GM11168 (cell line): ENCODE measurements at regions not wholly inside any gene's neighbourhood (a gene's known extent, or its start where the extent isn't known, plus 50 kb on each side); places are given as distances from the start of the nearest gene placed in this dataset.

Experiments used
- in situ Hi-C: fragments of 300-500 bp; cut with MboI; formaldehyde crosslinking; loops from one replicate; pipeline ENCODE4 v1.12.0; 2022; ENCODE audit warnings: low sequenced_read_pairs; ENCODE audit not compliant: unreplicated experiment

DNA sequence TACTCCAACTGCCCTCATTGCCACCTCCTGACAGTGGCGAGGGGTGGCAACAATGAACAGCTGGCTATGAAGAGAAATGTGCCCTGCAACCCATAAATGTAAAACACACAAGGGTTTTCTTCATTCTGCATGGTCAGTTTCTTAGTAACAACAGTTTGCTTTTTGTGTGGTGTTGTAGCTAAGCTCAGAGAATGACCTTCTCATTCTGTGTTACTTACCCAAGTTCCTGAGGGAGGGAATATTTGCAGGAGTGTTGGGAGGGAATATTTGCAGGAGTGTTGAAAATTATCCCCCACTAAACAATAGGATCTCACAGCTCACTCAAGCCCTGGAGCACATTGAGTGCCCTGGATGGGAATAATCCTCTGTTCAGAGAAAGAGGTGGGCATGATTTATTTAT is 456.4 kb upstream of the CDH4 start:
- in situ Hi-C loops: no loop called here

DNA sequence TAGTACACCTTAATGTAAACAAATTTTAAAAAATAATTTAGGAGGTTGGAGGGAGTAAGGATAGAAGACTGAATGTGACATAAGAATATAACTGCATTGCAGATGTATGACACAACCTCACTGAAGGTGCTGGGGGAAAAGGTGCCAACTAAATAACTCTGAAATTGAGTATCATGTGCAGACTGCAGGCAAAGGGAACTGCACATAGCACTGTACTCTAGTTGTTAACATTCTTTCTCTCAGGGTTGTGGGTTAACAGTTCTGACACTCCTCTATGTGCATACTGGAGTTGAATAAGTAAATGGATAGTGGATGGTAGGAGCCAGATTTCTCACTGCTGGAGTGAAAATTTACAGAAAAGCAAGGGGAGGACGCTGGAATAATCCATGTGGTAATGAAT is 451.9 kb upstream of the CDH4 start:
- in situ Hi-C loops: no loop called here

DNA sequence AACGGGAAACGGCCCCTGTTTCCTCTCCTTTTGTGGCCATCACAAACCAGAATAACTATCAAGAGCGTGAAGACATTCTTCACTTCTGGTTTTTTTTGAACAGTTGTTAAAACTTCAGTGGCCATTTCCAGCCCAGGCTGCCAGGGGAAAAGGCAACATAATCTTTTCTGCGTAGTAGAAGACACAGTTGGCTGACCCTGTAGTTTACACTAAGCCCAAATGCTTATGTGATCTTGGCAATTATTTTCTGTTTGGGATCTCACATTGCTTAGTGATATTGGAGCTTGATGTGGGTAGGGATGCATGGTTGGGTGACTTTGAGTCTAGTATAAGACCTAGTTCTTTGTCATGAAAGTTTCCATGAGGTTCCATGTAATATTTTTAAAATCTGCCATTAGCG is 449.4 kb upstream of the CDH4 start:
- in situ Hi-C loops: no loop called here

DNA sequence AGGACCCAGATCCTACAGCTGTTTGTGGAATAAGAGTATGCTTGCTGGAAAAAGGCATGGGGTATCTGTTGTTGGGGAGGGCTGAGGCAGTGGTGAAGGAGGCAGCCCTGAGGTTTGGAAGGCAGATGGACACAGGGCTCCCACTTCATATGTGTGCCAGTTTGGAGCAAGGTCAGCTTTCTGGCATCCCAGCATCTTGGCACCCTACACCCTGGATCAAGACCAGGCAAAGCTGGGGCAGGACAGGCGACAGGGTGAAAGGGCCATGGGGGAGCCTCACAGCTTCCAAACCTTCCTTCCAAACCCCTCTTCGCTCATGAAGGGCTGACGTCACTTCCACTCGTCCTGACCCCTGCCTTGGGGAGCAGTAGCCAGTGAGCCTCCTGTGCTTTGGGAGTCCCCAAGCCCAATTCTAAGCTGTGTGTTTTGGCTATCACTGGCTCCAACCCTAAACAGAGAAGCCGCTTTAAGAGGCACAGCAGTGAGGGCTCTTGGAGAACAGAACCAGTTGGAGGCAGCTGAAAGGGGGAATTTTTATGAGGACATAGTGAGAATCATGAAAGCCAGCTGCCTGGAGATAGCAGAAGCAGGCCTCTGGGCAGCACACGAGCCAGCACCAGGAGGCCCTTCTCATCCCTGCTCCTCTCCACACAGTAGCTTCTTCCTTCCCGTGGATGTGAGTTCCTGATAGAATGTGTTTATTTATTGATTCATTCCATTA is 448.6 kb upstream of the CDH4 start:
- in situ Hi-C loops: no loop called here

DNA sequence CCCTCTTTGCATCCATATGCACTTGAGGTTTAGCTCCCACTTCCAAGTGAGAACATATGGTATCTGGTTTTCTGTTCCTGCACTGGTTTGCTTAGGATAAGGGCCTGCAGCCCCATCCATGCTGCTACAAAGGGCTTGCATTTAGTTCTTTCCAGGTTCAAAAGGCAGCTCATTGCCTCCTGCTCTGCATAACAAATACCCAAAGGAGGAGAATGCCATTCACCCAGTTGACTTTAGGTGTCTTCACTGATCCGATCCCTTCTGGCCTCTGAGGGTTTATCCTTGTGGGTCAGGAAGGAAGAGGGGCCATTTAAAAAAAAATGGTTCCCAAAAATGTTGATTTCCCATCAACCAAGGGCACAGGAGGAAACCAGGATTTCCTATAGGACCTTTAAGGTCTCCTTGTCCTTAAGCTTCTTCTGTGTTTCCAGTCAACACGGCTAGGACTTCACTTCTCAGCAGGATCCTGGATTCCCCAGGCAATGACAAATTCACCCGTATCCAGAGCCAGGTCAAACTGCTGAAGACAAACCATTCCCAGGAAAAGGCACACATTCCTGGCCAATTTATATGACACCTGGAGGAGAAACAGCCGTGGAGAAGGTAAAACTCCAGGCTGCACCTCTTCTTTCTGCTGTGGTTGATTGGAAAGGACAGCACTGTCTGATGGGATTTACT is 447.7 kb upstream of the CDH4 start:
- in situ Hi-C loops: no loop called here

DNA sequence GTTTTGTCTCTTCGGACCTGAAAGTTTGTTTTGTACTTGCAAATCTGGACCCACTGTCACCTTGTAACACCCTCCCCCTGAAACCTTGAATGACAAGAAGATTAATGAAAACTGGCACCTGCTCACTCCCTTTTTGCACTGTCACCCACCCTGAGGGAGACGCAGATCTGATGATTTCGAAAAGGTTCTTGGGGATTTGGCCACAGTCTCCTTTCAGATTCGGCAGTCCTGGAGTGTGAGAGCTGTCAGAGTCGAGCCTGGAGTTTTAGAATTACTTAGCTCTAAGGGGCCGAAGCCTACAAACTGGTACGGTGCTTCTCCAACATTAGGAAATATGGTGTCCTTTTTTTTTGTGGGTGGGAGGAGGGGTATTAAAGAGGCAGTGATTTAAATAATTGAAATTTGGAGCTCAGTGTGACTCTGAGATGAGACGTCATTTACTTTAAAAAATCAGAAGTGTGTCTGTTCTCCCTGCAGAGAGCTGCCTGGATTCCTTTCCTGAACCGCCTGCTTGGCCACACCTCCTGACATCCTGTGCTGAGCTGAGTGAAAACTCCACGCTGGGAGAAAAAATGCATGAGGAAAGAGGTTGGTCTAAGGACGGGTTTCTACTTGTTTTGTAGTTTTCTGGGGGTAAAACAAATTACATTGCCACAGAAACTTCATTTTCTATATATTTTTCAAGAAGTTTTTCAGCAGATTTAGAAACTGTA is 447.0 kb upstream of the CDH4 start:
- in situ Hi-C loops: no loop called here

DNA sequence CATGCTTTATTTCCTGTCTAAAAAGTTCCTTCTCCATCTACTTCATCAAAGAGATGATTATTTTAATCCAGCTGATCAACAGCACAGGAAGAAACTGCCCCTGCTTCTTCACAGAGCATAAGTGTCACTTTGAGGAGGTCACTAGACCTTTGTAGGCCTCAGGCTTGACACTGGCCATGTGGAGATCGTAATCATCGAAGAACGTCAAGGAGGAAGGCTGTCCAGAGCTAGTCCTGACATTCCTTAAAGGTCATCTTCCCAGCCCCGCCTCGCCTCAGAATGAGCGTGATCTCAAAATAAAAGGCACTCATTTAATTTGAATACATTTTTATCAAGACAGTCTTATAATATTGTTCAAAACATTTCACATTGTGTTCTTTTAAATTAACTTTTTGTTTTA is 445.7 kb upstream of the CDH4 start:
- in situ Hi-C loops: no loop called here

DNA sequence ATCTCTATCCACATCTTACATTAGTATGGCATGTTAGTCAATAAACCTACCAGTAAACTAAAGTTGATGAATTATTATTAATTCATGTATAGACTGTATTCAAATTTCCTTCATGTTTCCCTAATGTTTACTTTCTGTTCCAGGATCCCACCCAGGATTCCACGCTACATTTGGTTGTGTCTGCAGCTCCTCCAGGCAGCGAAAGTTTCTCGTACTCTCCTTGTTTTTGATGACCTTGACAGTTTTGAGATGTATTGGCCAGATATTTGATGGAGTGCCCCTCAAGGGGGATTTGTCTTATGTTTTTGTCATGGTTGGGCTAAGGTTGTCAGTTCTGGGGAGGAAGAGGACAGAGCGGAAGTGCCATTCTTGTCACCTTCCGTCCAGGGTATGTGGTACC is 445.2 kb upstream of the CDH4 start:
- in situ Hi-C loops: no loop called here

DNA sequence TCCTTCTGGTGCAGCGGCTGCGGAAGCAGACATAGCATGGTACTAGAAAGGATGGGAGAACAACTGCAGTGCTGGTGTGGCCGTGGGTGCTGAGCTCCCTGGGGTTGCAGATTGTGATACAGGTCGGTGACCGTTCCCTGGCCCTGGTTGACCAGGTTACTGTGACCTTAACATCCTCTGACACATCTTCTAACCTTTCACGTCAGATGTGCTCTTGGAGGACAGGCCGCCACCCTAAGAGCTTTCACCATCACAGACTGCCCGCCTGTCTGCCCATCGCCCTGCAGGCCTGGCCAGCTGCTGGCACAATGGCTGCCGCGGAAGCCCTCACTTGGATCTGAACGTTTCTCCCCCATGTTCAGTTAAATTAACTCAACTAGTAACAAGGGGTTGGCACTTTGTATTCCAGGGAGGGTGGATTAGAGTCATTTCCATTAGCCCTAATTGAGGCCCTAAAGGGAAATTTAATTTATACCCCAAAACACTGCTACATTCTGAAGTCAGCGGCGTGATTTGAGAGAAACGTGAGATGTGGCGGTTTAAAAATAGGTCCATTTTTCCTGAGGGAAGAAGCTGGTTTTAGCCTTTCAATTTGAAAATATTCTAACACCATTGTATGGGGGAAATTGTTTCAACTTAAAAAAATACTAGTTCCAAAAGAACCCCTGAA is 443.9 kb upstream of the CDH4 start:
- in situ Hi-C loops: no loop called here

DNA sequence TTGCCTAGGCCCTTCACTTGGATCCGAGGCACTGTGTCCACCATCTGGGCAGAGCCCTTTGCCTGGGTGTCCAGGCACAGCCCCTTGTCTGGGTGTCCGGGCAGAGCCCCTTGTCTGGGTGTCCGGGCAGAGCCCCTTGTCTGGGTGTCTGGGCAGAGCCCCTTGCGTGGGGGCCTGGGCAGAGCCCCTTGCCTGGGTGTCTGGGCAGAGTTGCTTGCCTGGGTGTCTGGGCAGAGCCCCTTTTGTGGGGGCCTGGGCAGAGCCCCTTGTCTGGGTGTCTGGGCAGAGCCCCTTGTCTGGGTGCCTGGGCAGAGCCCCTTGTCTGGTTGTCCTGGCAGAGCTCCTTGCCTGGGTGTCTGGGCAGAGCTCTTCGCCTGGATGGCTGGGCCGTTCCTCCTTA is 443.4 kb upstream of the CDH4 start:
- in situ Hi-C loops: no loop called here

DNA sequence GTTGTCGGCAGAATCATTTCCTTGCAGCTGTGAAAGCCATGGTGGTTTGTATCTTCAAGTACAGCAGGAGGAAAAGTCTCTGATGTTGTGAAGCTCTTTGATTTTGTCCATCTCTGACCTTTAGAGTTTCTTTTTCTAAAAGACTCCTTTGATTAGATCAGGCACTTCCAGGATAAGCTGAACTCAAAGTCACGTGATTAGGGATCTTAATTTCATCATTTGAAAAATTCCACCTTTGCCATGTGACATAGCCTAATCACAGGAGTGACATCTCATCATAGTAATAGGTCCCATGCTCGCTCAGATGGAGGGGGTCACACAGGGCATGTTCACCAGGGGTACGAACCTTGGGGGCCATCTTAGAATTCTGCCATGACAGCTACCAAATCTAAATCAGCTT is 441.5 kb upstream of the CDH4 start:
- in situ Hi-C loops: no loop called here

DNA sequence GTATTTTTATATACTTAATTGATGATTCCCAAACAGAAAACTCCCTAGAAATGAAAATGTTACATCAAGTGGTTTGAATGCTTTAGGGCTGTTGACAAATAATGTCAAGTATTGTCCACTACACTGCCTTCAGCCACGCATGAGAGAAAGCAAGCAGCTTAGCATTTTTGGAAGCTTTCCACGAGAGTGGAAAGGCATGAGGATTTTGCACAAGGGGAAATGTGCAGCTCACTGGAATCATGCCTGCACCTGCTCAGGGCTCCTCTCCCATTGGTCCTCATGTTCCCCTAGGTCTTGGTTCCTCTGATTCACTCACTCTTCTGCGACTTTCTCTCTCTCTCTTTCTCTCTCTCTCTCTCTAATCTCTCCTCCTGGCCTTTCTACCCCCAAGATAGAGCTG is 439.5 kb upstream of the CDH4 start:
- in situ Hi-C loops: no loop called here

DNA sequence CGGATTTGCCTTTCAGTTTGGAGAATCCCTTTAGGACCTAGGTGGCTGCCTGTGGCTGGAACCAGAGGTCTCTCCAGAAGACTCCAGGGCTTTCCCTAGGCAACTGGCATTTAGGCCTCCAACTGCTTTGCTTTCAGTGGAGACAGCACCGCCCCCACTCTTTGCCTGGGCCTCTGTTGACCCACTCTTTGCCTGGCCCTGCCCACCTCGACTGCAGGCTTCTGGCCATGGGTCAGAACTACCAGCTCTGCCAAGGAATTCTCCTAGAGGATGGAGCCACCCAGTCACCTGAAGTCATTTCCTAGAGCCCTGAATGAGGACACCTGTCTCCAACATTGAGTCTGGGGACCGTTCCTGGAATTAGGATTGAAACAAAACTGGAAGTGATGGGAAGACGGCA is 439.0 kb upstream of the CDH4 start:
- in situ Hi-C loops: no loop called here

DNA sequence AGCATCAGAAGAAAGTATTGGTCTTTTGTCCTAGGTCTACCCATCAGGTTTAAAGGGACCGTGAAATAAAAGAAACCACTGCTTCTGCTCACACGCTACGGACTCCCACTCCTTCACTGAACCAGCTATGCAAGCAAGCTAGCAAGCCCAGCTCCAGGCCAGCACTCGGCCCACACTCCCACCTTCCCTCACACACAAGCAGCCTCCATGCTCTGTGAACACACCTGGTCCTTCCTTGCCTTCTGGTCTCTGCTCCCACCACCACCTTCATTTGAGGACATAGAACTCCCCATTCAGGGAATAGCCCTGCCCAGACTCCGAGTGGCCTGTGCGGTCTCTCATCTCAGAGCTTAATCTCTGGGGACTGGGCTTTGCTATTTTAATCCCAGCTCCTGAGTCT is 436.4 kb upstream of the CDH4 start:
- in situ Hi-C loops: no loop called here

DNA sequence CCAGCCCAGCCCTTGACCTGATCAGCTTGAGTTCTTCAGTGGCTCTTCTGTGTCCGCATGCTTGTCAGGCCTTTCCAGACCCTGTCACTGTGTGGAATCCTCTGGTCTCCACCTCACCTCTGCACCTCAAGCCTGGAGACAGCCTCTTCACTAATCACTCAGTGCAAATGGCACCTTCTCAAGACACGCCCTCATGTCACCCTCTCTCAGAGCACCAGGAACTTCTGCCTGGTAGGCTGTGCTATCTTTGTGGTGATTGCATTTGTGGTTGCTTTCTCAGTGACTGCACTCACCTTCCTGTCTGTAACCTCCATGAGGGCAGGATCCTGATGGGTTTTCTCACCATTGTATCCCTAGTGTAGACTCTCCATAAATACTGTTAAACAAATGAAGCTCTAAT is 435.2 kb upstream of the CDH4 start:
- in situ Hi-C loops: no loop called here

DNA sequence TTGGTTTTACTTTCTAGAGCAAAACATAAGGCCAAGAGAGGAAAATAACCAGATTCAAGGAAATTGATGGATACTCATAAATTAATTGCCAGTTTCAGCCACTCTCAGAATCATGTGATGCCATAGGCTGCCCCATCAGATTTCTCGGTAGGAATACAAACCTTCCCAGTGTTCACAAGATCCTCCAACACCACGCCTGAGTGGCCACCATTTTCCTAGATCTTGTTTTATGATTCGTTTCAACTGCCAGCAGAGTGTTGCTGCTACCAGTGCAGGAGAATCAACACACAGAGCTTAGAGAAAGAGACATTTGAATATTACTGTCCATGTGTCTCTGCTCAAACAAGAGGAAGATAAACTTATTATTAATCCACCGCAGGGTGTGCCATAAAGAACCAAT is 434.2 kb upstream of the CDH4 start:
- in situ Hi-C loops: no loop called here

DNA sequence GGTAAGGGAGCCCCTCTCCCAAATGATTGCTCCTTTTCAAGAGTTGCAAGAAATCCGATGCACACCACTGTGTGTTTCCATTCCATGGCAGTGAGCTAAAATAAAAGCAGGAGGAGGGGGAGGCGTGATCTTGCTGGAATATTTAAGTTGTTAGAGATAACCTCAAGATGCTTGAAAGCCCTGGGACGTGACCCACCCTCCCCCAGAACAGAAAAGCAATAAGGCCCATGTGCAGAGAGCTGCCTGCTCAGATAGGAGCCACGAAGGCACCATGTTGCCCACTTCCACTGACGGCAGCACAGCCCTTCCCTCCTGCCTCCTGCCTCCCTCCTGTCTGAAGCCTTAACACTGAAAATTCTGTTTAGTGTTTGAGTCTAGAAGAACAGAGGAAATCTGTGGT is 432.6 kb upstream of the CDH4 start:
- in situ Hi-C loops: no loop called here

DNA sequence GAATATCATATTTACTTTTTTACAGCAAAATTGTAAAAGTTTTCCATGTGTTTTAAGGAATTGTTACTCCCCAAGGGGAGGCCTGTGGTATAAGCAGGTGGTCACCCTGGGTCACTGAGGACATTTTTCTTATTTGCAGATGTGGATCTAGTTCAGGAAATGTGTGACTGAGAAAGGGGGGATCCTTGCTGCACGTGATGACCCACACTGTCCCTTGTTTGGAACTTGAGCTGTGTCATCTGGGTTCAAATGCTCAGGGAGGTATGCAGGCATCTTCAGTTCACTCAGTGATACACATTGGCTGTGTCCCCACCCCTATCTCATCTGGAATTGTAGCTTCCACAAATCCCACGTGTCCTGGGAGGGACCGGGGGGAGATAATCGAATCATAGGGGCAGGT is 431.9 kb upstream of the CDH4 start:
- in situ Hi-C loops: no loop called here

DNA sequence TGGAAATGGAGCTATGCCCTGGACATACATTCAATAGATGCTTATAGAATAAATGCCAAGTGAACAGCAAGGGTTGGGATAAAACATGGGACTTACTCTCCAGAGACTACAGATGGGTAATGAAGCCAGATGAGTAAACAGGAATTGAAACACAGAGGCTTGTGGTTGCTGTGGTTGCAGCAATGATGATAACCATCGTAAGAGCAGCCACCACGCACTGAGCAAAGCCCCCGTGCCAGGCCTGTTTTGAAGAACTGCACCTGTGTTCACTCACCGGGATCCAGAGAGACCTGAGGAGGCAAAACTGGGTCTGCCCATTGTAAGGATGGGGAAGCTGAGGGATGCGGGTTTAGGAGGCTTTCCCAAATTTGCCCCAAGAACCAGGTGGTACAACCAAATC is 431.1 kb upstream of the CDH4 start:
- in situ Hi-C loops: no loop called here

DNA sequence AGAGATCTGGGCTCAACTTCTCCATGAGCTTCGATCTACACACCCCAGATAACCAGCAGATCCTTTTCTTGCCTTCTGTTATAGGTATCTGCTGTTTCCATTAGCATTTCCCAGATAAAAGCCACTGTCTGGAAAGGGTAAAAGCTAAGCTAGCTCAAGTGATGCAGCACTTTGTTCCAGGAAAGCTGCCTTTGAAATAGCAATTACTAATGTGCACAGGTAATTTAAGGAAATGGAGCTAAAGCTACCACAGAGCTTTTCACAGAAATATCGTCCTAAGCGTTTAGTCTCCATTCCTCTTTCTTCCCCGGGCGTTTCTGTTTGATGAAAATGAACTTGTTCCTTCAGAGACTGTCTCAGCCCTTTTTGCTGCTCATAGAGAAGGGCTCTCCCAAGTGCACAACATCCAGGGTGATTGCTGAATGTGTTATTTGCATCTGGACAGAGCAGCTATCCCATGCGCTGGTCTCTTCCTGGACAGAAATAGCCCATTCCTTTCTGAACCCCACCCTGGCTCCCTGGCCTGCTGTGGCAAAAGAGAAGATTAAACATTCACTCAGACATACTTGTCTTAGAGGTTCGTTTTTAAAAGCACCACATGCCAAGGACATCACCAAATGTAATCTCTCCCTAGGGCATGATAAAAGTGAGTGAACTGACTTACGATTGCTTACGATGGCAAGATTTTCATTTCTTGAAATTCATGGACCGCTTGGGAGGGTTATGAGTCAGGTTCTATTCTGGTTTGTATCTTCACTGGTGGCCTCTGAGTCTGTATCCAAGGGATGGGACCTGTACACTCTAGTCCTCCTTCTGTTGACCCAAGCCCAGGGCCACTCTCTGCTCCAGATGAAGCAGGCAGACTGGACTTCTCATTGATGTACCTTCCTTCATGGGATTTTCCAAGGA is 429.1 kb upstream of the CDH4 start:
- in situ Hi-C loops: no loop called here
